ENCODE measurements at regions not wholly inside any gene's neighbourhood (a gene's known extent, or its start where the extent isn't known, plus 50 kb on each side); places are given as distances from the start of the nearest gene placed in this dataset.
"Not testable (repeated sequence)": the region's sequence is repeated elsewhere in the genome, so short reads cannot be mapped to it uniquely, and the experiment has no call there.

GRCh38 chr2:239596253-239596652 lies 195.4 kb upstream of the HDAC4 start:
- no peak for DNase-seq

- no peak for DNase-seq
These were observed 194.9 kb upstream of the HDAC4 start for GRCh38 chr2:239595726-239596125.

- no peak for DNase-seq
These were observed 194.2 kb upstream of the HDAC4 start for GRCh38 chr2:239594772-239595608.

- no peak for DNase-seq
These were observed 193.4 kb upstream of the HDAC4 start for GRCh38 chr2:239594019-239594771.

- no peak for DNase-seq
These were observed 192.6 kb upstream of the HDAC4 start for GRCh38 chr2:239593455-239593854.

GRCh38 chr2:239592629-239593290 lies 191.9 kb upstream of the HDAC4 start:
- not testable (repeated sequence) for DNase-seq

GRCh38 chr2:239590995-239591915 lies 190.4 kb upstream of the HDAC4 start:
- no peak for DNase-seq

GRCh38 chr2:239590276-239590675 lies 189.5 kb upstream of the HDAC4 start:
- no peak for DNase-seq

- no peak for DNase-seq
These were observed 189.0 kb upstream of the HDAC4 start for GRCh38 chr2:239589833-239590232.

- no peak for DNase-seq
These were observed 188.5 kb upstream of the HDAC4 start for GRCh38 chr2:239589270-239589825.

GRCh38 chr2:239588451-239589269 lies 187.8 kb upstream of the HDAC4 start:
- DNase-seq = no peak

- DNase-seq = no peak
These were observed 187.0 kb upstream of the HDAC4 start for GRCh38 chr2:239587841-239588240.

GRCh38 chr2:239587311-239587731 lies 186.5 kb upstream of the HDAC4 start:
- DNase-seq = no peak

GRCh38 chr2:239586651-239587310 lies 186.0 kb upstream of the HDAC4 start:
- no peak for DNase-seq

- DNase-seq = no peak
These were observed 184.6 kb upstream of the HDAC4 start for GRCh38 chr2:239585422-239585821.

- DNase-seq = no peak
These were observed 184.2 kb upstream of the HDAC4 start for GRCh38 chr2:239584986-239585385.

- DNase-seq = no peak
These were observed 183.3 kb upstream of the HDAC4 start for GRCh38 chr2:239583879-239584859.

GRCh38 chr2:239583171-239583878 lies 182.5 kb upstream of the HDAC4 start:
- DNase-seq = no peak
